ENCODE measurements at regions not wholly inside any gene's neighbourhood (a gene's known extent, or its start where the extent isn't known, plus 50 kb on each side); places are given as distances from the start of the nearest gene placed in this dataset.
"Not testable (repeated sequence)": the region's sequence is repeated elsewhere in the genome, so short reads cannot be mapped to it uniquely, and the experiment has no call there.

DNA sequence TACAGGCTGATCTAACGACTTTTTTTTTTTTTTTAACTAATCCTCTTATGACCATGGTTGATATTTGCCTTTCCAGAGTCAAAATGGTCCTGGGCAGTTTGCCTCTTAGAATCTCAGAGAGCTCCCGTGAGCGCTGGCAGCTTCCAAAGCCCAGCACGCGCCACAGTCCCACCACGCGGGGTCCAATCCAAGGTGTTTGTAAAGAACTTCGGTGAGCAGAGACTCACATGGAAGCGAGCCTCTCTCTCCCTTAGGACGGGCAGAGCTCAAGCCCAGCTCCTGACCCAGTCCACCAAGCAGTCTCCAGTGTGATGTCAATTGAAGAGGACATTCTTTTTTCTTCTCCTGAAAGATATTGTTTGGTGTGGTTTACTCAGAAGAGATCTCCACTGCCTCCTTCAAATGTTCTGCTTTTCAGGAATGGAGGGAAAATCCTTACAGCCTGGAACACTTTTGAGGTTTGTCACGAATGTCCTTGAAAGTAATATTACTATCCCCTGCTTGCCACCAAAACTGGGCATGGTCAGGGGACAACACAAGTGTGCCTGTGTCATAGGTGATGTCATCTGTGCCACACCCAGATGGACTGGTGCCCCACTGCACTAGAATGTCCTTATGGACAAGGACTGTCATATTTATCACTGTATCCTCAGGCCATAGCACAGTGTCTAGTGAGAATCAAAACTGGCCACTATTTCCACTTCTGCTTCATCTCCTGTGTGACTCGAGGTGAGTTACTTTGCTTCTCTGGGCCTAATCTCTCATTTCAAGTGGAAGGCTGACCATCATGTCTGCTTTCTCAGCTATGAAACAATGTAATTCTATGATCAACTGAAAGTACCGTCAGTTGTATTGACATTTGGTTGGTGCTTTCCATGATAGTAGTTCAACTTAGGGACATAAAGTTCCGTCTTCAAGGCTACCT, 97.4 kb upstream of the EDEM3 start:
- no peak for DNase-seq

- peak; percentile 62 for DNase-seq
Observed at GRCh38 chr1:184843732-184844495, 89.3 kb upstream of the EDEM3 start.

DNA sequence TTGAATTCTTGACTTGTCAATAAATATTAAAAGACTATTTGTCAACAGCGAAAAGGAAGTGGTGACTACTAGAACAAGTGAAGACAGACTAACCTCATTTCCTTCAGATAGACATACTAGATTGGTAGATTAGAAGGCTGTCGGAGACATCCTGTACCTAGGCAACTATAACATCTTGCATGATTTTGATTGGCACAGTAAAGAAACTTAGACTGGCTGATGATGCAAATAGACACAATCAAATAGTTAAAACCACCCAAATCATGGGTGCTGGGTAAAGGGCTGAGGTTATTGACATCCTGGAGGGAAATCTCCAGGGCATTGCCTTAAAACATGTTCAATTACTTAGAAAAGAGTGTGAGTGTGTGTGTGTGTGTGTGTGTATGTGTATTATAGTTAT, 85.9 kb upstream of the EDEM3 start:
- peak; percentile 26 for DNase-seq

GRCh38 chr1:184838504-184838951, 83.9 kb upstream of the EDEM3 start:
- DNase-seq: no peak

- no peak for DNase-seq
Observed at GRCh38 chr1:184836934-184837895, 82.6 kb upstream of the EDEM3 start.

DNA sequence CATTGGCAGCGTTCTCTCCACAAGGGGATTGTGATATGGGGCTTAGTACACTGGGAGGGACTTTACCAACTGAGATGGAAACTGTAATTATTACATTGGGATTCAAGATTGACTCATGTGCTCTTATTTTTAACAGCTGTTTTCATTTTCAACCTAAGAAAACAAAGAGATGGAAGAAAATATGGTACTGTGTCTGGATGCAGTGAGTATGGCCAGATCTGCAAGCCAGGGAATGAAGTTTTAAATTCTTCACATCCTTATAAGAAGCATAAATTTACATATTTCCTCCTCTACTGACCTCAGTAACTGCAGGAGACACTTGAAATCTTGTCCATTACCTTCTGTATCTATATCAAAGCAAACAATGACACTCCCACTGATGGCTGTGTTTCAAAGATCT, 81.5 kb upstream of the EDEM3 start:
- no peak for DNase-seq

DNA sequence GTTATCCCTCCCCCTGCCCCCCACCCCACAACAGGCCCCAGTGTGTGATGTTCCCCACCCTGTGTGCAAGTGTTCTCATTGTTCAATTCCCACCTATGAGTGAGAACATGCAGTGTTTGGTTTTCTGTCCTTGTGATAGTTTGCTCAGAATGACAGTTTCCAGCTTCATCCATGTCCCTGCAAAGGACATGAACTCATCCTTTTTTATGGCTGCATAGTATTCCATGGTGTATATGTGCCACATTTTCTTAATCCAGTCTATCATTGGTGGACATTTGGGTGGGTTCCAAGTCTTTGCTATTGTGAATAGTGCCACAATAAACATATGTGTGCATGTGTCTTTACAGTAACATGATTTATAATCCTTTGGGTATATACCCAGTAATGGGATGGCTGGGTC, 79.3 kb upstream of the EDEM3 start:
- DNase-seq: not testable (repeated sequence)

GRCh38 chr1:184832517-184832916, 77.9 kb upstream of the EDEM3 start:
- no peak for DNase-seq

DNA sequence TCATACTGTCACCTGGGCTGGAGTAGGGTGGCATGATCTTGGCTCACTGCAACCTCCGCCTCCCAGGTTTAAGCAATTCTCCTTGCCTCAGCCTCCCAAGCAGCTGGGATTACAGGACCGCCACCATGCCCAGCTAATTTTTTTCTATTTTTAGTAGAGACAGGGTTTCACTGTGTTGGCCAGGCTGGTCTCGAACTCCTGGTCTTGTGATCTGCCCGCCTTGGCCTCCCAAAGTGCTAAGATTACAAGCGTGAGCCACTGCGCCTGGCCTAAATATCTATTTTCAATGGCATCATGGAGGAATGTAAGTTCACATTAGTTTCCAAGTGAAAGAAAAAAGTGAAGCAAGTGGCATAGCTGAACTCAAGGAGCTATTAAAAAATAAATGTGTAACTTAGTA, 74.8 kb upstream of the EDEM3 start:
- not testable (repeated sequence) for DNase-seq

DNA sequence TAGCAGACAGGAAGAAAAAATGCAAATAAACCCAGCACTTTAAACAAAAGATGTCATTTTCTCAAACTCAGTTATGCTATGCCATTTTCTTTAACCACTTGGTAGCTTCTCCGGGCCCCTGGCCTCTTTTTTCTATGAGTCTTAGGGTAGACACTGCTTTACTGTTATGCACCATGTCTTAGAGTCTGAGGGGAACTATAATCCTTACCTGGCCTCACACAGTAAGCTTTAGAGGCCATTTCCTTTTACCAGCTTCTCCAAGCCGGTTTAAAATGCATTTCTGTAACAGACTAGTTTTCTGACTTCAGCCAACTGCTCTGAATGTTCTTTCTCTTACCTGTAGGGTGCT, 73.7 kb upstream of the EDEM3 start:
- DNase-seq: no peak

GRCh38 chr1:184827600-184828368, 73.1 kb upstream of the EDEM3 start:
- no peak for DNase-seq

DNA sequence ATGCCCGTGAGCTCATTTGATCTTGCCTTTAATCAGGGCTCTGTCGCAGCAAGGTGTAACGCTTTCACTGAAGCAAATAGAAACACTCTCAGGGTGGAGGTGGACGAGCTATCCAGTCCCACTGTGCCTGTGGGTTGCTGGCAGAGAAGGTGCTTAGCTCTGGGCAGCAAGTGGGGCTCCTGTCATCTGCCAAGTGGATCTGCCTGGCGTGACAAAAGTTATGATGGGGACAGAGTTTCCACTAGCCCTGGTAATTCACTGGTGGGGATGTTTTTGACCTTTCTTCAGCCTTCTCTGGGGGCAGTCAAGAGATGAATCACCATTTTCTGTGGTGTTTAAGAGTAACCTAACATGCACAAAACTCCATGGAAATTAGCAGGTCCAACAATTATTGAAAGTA, 71.3 kb upstream of the EDEM3 start:
- DNase-seq: no peak

GRCh38 chr1:184825571-184825970, 70.9 kb upstream of the EDEM3 start:
- DNase-seq: no peak

DNA sequence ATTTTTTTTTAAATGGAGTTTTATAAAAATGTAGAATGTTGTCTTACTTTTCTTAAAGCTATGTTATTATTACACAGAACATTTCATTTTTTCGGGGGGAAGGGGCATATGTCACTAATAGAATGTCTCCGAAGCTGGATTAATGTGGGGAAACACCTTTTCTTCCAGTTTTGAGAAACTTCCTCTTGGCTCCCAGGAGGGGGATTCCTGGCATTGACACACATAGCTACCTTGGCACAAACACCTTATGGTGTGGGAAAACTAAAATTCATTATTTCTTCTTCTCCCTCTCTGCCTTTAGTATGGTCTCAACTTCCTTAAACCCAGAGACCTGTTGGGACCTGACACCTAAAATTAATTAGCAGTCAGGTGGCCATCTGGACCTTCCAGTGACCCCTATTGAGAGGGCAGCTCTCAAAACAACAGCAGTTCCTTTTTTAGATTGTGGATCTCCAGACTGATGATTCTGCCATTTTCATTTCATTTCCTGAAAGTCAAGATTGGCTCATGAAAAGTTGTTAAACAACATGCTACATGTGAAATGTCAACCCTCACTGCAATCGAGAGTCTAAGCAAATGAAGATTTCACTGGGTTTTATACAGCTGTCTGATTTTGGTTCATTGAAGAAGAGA, 70.1 kb upstream of the EDEM3 start:
- no peak for DNase-seq

- no peak for DNase-seq
Observed at GRCh38 chr1:184823080-184823479, 68.4 kb upstream of the EDEM3 start.

DNA sequence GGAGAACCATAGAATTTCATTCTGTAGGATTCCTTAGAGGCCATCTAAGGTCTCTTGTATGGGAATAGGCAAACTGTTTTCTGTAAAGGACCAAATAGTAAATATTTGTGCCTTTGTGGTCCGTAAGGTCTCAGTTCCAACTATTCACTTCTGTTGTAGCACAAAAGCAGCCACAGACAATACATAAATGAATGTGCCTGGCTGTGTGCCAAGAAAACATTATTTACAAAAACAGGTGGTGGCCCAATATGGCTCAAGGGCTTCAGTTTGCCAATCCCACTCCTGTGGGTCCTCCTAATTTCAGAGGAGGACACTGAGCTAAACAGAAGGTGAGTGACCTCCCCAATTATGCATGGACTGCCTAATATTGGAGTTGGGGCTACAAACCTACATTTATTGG, 67.6 kb upstream of the EDEM3 start:
- DNase-seq: no peak

- no peak for DNase-seq
Observed at GRCh38 chr1:184821658-184822057, 67.0 kb upstream of the EDEM3 start.

- DNase-seq: no peak
Observed at GRCh38 chr1:184820956-184821355, 66.3 kb upstream of the EDEM3 start.

GRCh38 chr1:184820218-184820750, 65.6 kb upstream of the EDEM3 start:
- DNase-seq: no peak

- no peak for DNase-seq
Observed at GRCh38 chr1:184818646-184819045, 64.0 kb upstream of the EDEM3 start.

DNA sequence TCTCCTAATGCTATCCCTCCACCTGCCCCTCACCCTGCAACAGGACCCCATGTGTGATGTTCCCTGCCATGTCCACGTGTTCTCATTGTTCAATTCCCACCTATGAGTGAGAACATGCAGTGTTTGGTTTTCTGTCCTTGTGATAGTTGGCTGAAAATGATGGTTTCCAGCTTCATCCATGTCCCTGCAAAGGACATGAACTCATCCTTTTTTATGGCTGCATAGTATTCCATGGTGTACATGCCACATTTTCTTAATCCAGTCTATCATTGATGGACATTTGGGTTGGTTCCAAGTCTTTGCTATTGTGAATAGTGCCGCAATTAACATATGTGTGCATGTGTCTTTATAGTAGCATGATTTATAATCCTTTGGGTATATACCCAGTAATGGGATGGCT, 62.3 kb upstream of the EDEM3 start:
- not testable (repeated sequence) for DNase-seq
